Head of caudate nucleus (tissue), 42 donors: ENCODE measurements at regions not wholly inside any gene's neighbourhood (a gene's known extent, or its start where the extent isn't known, plus 50 kb on each side); places are given as distances from the start of the nearest gene placed in this dataset.
"Not testable (repeated sequence)": the region's sequence is repeated elsewhere in the genome, so short reads cannot be mapped to it uniquely, and the experiment has no call there.

Source experiments
- DNase-seq, 42 donors: peaks; one replicate each; pipeline versions ENCODE4 v3.0.0 to v3.0.0-alpha.2; 2020 to 2021; ENCODE audit warnings: mixed read lengths in 7 of 42
- intact Hi-C: fragments of 100-400 bp; cut with DNase I; formaldehyde crosslinking; loops from one replicate; pipeline ENCODE4 v1.15.0; 2022

GRCh38 chr11:49328485-49329186 lies 120.2 kb upstream of the FOLH1 start:
- intact Hi-C loops = not testable (repeated sequence)

GRCh38 chr11:49327766-49328165 lies 119.4 kb upstream of the FOLH1 start:
- intact Hi-C loops, DNase-seq: not testable (repeated sequence)

More at GRCh38 chr11:49328485-49329186, 120.2 kb upstream of the FOLH1 start:
- DNase-seq = not testable (repeated sequence)

- DNase-seq, intact Hi-C loops: not testable (repeated sequence)
Observed at GRCh38 chr11:49326651-49327050, 118.2 kb upstream of the FOLH1 start.

GRCh38 chr11:49316180-49316579 lies 107.8 kb upstream of the FOLH1 start:
- intact Hi-C loops = no loop called here

GRCh38 chr11:49303080-49303479 lies 94.7 kb upstream of the FOLH1 start:
- no peak for DNase-seq
- intact Hi-C loops = no loop called here

More at GRCh38 chr11:49316180-49316579, 107.8 kb upstream of the FOLH1 start:
- DNase-seq = no peak

GRCh38 chr11:49302360-49302759 lies 94.0 kb upstream of the FOLH1 start:
- intact Hi-C loops = no loop called here
- no peak for DNase-seq

GRCh38 chr11:49298017-49298416 lies 89.6 kb upstream of the FOLH1 start:
- DNase-seq, intact Hi-C loops: not testable (repeated sequence)

GRCh38 chr11:49283911-49284310 lies 75.5 kb upstream of the FOLH1 start:
- DNase-seq, intact Hi-C loops: not testable (repeated sequence)

GRCh38 chr11:49283282-49283681 lies 74.9 kb upstream of the FOLH1 start:
- DNase-seq, intact Hi-C loops: not testable (repeated sequence)

- DNase-seq, intact Hi-C loops: not testable (repeated sequence)
Observed at GRCh38 chr11:49282125-49282524, 73.7 kb upstream of the FOLH1 start.

- DNase-seq, intact Hi-C loops: not testable (repeated sequence)
Observed at GRCh38 chr11:49277951-49278350, 69.5 kb upstream of the FOLH1 start.
